ENCODE measurements at regions not wholly inside any gene's neighbourhood (a gene's known extent, or its start where the extent isn't known, plus 50 kb on each side); places are given as distances from the start of the nearest gene placed in this dataset.

- TF ChIP-seq CTCF (IDR thresholded peaks at IDR 0.05; ENCODE audit: insufficient read depth, low read depth, low read length) (no peak), EZH2 (IDR thresholded peaks at IDR 0.05; ENCODE audit: insufficient read depth, low read length) (no peak)
Observed at GRCh38 chr10:3992382-3993178, 207.6 kb upstream of the KLF6 start.
